ENCODE measurements at regions not wholly inside any gene's neighbourhood (a gene's known extent, or its start where the extent isn't known, plus 50 kb on each side); places are given as distances from the start of the nearest gene placed in this dataset.

GRCh38 chr12:75634244-75635222 lies 123.1 kb upstream of the KRR1 start:
- intact Hi-C loops (cut with DNase I, micrococcal nuclease): no loop called here
- ATAC-seq: no peak
- no peak for DNase-seq
- no peaks in the 10 kb centered on the region for H3K9me3 ChIP-seq
- TF ChIP-seq, protein P1, sequence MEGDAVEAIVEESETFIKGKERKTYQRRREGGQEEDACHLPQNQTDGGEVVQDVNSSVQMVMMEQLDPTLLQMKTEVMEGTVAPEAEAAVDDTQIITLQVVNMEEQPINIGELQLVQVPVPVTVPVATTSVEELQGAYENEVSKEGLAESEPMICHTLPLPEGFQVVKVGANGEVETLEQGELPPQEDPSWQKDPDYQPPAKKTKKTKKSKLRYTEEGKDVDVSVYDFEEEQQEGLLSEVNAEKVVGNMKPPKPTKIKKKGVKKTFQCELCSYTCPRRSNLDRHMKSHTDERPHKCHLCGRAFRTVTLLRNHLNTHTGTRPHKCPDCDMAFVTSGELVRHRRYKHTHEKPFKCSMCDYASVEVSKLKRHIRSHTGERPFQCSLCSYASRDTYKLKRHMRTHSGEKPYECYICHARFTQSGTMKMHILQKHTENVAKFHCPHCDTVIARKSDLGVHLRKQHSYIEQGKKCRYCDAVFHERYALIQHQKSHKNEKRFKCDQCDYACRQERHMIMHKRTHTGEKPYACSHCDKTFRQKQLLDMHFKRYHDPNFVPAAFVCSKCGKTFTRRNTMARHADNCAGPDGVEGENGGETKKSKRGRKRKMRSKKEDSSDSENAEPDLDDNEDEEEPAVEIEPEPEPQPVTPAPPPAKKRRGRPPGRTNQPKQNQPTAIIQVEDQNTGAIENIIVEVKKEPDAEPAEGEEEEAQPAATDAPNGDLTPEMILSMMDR (IDR thresholded peaks at IDR 0.05): no peak
- H3K36me3 ChIP-seq (ENCODE audit: low read depth): no peaks in the 10 kb centered on the region
- no peaks in the 10 kb centered on the region for H3K4me1 ChIP-seq (ENCODE audit: low read depth)
- H3K4me3 ChIP-seq: no peak overlapping the region

DNA sequence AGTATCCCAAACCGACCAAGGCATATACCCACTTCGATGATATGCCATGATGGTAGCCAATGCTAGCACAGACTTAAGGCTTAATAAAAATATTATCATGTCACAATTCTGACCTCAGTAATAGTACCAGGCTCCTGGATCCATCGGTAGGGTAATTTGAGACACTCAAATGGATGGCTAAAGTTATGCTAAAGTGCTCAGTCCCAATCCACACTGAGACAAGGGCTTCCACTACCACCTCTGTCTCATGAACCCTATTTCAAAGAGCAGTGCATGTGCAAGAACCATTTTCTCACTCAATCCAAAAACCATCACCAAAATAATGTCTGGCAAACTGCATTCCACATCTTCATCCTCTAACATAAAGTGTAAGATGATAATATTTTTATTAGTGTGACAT lies 122.4 kb upstream of the KRR1 start:
- ATAC-seq (no peak), DNase-seq (no peak)
- no peak overlapping the region for H3K4me3 ChIP-seq
- intact Hi-C loops (cut with DNase I, micrococcal nuclease): no loop called here
- H3K4me1 ChIP-seq (ENCODE audit: low read depth): no peaks in the 10 kb centered on the region
- H3K36me3 ChIP-seq (ENCODE audit: low read depth): no peaks in the 10 kb centered on the region
- TF ChIP-seq, protein P1 (IDR thresholded peaks at IDR 0.05): no peak
- no peaks in the 10 kb centered on the region for H3K9me3 ChIP-seq

- H3K4me1 ChIP-seq (ENCODE audit: low read depth): no peaks in the 10 kb centered on the region
- intact Hi-C loops (cut with DNase I, micrococcal nuclease): no loop called here
- no peaks in the 10 kb centered on the region for H3K9me3 ChIP-seq
- no peaks in the 10 kb centered on the region for H3K36me3 ChIP-seq (ENCODE audit: low read depth)
- TF ChIP-seq, protein P1 (IDR thresholded peaks at IDR 0.05): no peak
- H3K4me3 ChIP-seq: no peak overlapping the region
- DNase-seq: no peak
- no peak for ATAC-seq
These were observed 121.0 kb upstream of the KRR1 start for GRCh38 chr12:75632442-75632841.

DNA sequence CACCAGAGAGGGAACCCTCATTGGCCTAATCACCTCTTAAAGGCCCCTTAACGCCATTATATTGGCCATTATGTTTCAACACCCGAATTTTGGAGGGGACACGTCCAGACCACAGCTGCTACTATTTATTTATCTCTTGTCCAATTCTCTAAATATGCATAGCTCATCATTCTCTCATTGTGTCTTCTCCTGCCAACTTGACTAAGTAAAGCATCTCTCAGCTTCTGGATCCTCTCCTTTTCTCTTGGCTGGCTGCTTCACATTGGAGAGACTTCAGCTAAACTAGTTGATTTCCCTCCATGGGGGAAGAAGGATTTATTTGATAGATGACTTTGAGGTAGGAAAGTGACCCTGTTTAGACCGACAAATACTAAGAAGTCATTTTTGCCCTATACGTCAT lies 120.4 kb upstream of the KRR1 start:
- H3K4me3 ChIP-seq: no peak overlapping the region
- no peak for DNase-seq

GRCh38 chr12:75630091-75630490 lies 118.7 kb upstream of the KRR1 start:
- Histone ChIP-seq H3K36me3 (ENCODE audit: low read depth) (no peaks in the 10 kb centered on the region), H3K4me3 (no peak overlapping the region), H3K4me1 (ENCODE audit: low read depth) (no peaks in the 10 kb centered on the region), H3K9me3 (no peaks in the 10 kb centered on the region)
- intact Hi-C loops (cut with DNase I, micrococcal nuclease): no loop called here
- DNase-seq (no peak), ATAC-seq (no peak)
- TF ChIP-seq, protein P1 (IDR thresholded peaks at IDR 0.05): no peak

More for the DNA sequence above, 120.4 kb upstream of the KRR1 start:
- intact Hi-C loops (cut with DNase I, micrococcal nuclease): no loop called here
- no peaks in the 10 kb centered on the region for H3K9me3 ChIP-seq
- no peaks in the 10 kb centered on the region for H3K4me1 ChIP-seq (ENCODE audit: low read depth)
- ATAC-seq: no peak
- H3K36me3 ChIP-seq (ENCODE audit: low read depth): no peaks in the 10 kb centered on the region
- TF ChIP-seq, protein P1 (IDR thresholded peaks at IDR 0.05): no peak

Measured in mucosa of descending colon (tissue), 3 donors.